ENCODE measurements at regions not wholly inside any gene's neighbourhood (a gene's known extent, or its start where the extent isn't known, plus 50 kb on each side); places are given as distances from the start of the nearest gene placed in this dataset.
"Not testable (repeated sequence)": the region's sequence is repeated elsewhere in the genome, so short reads cannot be mapped to it uniquely, and the experiment has no call there.

DNA sequence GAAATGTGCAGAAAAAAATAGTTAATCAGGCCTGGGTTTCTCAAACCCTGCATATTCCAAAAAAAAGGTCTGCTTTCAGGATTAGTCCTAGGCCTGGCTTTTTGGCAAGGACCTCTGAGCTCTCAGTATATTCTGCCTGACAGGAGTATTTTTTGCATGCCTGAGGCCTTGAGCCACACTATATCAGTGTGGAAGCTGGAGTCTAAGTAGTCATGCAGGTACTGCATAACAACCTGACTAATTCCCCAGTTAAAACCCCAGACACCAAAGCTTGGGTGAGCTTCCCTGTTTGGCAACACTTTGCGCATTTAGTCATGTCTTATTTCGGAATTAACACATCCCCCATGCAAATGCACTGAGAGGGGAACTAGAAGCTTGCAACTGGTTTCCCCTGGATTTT is 359.5 kb downstream of the CETN3 start:
- no peak for DNase-seq

- DNase-seq, result no peak
These were observed 362.4 kb downstream of the CETN3 start for GRCh38 chr5:90047113-90047512.

- not testable (repeated sequence) for DNase-seq
These were observed 369.5 kb downstream of the CETN3 start for GRCh38 chr5:90040082-90040481.

GRCh38 chr5:90037646-90038045 is 371.9 kb downstream of the CETN3 start:
- no peak for DNase-seq

GRCh38 chr5:90022711-90023053 is 386.9 kb downstream of the CETN3 start:
- DNase-seq, result no peak

- DNase-seq, result no peak
These were observed 387.4 kb downstream of the CETN3 start for GRCh38 chr5:90022002-90022710.

GRCh38 chr5:90020575-90021538 is 388.7 kb downstream of the CETN3 start:
- DNase-seq, result no peak

GRCh38 chr5:90017239-90017638 is 392.3 kb downstream of the CETN3 start:
- DNase-seq, result no peak

GRCh38 chr5:90015584-90016018 is 394.0 kb downstream of the CETN3 start:
- DNase-seq, result no peak

DNA sequence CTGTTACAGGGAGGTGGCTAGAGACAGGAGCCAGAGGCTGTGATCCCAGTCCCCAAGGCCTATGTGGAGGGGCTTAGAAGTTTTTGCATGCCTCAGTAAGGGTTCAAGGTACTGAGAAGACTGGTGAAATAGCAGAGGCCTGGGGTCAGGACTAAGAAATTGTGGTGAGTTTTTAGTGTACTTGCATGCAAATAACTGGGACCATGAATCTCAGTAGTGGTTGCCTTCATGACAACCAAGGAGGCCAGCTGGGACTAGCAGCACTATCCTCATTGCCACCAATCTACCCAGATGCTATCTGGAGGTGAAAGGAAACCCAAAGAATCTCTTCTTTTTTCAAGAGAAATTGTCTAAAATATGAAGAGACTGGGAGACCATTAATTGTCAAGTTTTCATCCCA is 395.1 kb downstream of the CETN3 start:
- DNase-seq, result no peak

- DNase-seq, result no peak
These were observed 409.2 kb downstream of the CETN3 start for GRCh38 chr5:90000351-90000750.

GRCh38 chr5:89998519-89999305 is 410.8 kb downstream of the CETN3 start:
- DNase-seq, result no peak

DNA sequence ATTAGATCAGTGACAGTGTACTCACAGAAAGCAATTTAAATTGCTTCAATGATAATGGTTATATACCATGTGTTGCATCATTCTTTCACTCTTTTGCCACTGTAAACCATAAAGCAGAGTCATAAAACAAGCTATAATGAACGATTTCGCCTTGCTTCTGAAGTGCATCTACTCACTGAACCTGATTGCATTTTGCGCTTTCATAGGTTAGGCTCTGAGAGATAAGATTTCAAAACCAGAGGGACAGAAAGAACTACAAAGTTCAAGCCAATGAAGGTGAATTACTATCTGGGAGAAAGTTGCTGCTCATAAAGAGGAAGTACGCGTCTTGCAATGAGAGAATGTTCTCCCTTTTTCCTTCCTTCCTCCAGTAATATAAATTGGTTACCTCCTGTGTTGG is 412.7 kb downstream of the CETN3 start:
- DNase-seq, result no peak

DNA sequence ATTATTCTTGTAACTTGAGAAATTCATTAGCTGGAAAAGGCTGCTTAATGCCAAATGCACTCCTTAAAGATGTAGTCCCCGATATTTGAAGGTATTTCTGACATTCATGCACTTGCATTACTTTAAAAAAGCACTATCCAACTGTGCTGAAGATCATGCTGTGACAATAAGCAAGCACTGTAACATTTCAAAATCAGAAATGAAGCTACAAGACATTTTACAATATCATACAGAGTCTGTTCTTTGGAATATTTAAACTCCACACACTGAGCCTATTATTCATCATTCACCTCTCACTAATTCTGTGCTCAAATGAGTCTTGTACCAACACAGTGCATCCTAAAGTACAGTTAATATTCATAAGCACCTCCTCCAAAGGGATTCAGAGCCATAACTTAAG is 413.2 kb downstream of the CETN3 start:
- no peak for DNase-seq

DNA sequence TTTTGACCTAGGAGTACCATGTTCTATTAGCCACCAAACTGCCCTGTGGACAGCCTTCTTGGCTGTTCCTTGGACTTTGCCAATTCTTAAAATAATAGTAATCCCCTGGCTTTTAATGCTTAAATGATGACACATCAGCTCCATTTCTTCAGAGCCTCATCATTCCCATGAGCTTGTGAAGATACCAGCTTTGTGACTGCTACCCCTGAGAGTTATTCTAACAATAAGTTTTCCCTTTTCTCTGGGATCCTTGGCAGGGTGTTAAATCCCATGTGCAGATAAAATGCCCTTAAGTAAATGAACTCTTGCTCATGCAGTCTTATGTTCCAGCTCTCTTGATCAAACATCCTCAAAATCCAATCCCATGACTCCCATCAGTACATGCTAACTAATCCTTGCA is 415.3 kb downstream of the CETN3 start:
- DNase-seq, result no peak

- no peak for DNase-seq
These were observed 417.4 kb downstream of the CETN3 start for GRCh38 chr5:89992201-89992600.

- no peak for DNase-seq
These were observed 418.0 kb downstream of the CETN3 start for GRCh38 chr5:89991592-89991991.

DNA sequence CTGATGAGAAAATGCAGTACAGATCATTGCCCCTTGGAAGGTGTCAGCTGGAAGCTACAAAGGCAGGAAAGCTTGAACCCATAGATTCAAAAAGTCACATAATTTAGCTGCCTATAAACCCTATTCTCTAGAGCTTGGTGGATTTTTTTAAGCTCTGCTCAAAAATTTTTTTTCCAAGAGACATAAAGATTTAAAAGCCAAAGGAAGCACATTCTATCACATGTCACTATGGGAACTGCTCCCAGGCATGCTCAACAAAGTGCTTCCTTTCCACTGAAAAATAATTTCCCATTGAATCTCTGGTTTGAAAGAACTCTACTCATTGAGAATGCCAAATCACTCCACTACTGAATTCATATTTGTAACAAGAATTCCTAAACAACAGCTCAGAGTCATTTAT is 419.8 kb downstream of the CETN3 start:
- DNase-seq, result no peak

- DNase-seq, result no peak
These were observed 420.4 kb downstream of the CETN3 start for GRCh38 chr5:89988998-89989655.

- no peak for DNase-seq
These were observed 421.3 kb downstream of the CETN3 start for GRCh38 chr5:89988129-89988810.

DNA sequence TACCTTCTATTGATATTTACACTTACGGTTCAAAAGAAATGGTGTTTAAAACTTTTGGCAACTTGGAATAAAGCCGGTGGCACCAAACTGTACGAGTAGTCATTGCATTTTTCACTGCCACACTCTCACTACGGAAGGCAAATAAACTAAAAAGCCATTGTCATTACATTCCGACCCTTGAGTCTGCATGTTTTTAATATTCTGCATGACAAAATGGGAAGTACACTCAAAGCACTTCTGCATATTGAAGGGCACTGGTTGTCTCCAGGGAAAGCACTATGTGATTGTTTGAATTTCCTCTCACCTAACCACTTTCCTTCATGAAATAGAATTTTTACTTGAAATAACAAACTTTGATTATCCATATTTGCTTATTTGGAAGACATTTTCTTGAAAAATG is 426.3 kb downstream of the CETN3 start:
- DNase-seq, result no peak
